ENCODE measurements at regions not wholly inside any gene's neighbourhood (a gene's known extent, or its start where the extent isn't known, plus 50 kb on each side); places are given as distances from the start of the nearest gene placed in this dataset.
"Not testable (repeated sequence)": the region's sequence is repeated elsewhere in the genome, so short reads cannot be mapped to it uniquely, and the experiment has no call there.

DNA sequence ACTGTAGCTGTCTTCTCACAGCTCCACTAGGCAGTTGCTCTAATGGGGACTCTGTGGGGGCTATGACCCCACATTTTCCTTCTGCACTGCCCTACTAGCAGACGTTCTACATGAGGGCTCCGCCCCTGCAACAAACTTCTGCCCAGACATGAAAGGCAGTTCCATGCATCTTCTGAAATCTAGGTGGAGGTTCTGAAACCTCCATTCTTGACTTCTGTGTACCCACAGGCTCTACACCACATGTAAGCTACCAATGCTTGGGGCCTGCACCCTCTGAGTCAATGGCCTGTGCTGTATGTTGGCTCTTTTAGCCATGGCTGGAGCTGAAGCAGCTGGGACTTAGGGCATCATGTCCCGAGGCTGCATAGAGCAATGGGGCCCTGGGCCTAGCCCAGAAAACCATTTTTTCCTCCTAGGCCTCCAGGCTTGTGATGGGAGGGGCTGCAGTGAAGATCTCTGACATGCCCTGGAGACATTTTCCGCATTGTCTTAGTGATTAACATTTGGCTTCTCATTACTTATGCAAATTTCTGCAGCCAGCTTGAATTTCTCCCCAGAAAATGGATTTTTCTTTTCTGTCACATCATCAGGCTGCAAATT is 123.0 kb downstream of the MYCN start:
- Mint-ChIP-seq H3K9me3 (peaks cover 11 to 14% of the 10 kb centered on the region in 2 donors), H3K4me1 (no peaks in the 10 kb centered on the region), H3K4me3 (no peak overlapping the region), H3K36me3 (no peaks in the 10 kb centered on the region), H3K27me3 (peaks cover 0 to 6% of the 10 kb centered on the region in 2 donors), H3K27ac (no peak overlapping the region)
- no peak for DNase-seq
- ATAC-seq (replicated peaks), result no peak

DNA sequence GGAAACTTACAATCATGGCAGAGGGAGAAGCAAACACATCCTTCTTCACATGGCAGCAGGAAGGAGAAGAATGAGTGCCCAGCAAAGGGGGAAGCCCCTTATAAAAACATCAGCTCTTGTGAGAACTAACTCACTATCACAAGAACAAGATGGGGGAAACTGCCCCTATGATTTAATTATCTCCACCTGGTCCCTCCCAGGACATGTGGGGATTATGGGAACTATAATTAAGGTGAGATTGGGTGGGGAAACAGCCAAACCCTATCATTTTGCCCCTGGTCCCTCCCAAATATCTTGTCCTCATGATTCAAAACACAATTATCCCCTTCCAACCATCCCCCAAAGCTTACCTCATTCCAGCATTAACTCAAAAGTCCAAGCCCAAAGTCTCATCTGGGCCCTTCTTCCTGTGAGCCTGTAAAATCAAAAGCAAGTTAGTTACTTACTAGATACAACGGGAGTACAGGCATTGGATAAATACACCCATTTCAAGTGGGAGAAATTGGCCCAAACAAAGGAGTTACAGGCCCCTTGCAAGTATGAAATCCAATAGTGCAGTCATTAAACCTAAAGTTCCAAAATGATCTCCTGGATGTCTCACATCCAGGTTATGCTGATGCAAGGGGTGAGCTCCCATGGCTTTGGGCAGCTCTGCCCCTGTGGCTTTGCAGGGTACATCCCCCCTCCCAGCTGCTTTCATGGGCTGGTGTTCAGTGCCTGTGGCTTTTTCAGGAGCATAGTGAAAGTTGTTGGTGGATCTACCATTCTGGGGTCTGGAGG is 122.3 kb downstream of the MYCN start:
- Mint-ChIP-seq H3K9me3 (peaks cover 11 to 14% of the 10 kb centered on the region in 2 donors), H3K4me1 (no peaks in the 10 kb centered on the region), H3K4me3 (no peak overlapping the region), H3K36me3 (no peaks in the 10 kb centered on the region), H3K27me3 (peaks cover 0 to 6% of the 10 kb centered on the region in 2 donors), H3K27ac (no peak overlapping the region)
- ATAC-seq (replicated peaks) (no peak), DNase-seq (no peak)

DNA sequence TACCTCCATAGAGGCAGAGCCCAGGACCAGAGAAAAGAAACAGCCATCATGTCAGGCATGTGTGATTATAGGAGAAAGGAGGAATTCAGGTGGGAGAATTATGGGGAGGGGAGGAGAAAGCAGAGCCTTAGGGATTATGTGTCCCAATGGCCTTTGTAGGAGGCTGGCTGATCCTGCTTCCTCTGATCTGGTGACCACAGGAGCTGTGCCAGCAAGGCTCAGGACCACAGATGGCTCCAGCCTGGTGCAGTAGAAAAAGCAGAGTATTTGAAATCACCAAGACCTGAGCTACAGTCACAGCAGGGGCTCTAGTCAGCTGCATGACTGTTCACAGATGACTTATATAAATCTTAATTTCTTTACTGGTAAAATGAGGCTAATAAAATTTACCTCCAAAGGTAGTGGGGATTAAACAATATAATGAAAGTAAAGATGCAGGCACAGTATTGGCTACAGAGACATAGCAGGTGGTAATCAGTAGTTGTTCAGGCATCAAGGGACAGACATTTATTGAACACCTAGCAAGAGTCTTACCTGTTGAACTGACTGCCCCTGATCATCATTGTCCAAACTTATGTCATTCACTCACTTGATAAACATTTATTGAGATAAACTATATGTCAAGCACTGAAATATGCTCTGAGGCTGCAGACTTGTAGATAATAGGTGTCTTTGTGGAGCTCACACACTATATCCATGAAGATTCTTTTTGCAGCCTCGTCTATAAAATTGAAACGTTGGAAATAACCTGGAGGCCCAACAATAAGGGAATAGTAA is 121.3 kb downstream of the MYCN start:
- peaks cover 0 to 6% of the 10 kb centered on the region in 2 donors for H3K27me3 Mint-ChIP-seq
- peaks cover 11 to 14% of the 10 kb centered on the region in 2 donors for H3K9me3 Mint-ChIP-seq
- no peaks in the 10 kb centered on the region for H3K36me3 Mint-ChIP-seq
- H3K4me3 Mint-ChIP-seq, result no peak overlapping the region
- no peak overlapping the region for H3K27ac Mint-ChIP-seq
- no peak for ATAC-seq (replicated peaks)
- no peak for DNase-seq
- no peaks in the 10 kb centered on the region for H3K4me1 Mint-ChIP-seq

DNA sequence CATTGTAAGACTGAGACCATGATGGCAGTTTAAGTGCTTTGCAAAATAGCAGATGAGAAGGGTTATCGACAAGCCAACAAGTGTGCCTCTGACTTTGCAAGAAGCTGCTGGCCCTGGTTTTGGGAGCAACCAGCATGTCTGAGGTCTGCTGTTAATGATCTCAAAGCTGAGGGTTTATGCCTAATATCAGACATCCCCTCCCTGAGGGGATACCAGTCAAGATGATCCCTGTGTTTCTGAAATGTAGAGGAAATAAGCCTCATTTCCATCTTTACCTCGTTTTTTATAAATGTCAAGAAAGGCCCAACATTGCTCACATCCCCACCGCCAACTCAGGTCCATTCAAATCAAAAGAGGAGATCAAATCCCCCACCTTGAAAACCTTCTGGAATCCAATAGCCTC is 120.6 kb downstream of the MYCN start:
- no peak for DNase-seq
- Mint-ChIP-seq H3K27me3 (peaks cover 0 to 6% of the 10 kb centered on the region in 2 donors), H3K36me3 (no peaks in the 10 kb centered on the region), H3K9me3 (peaks cover 11 to 14% of the 10 kb centered on the region in 2 donors), H3K4me3 (no peak overlapping the region), H3K27ac (no peak overlapping the region), H3K4me1 (peaks cover 4 to 5% of the 10 kb centered on the region in 2 donors)
- no peak for ATAC-seq (replicated peaks)

DNA sequence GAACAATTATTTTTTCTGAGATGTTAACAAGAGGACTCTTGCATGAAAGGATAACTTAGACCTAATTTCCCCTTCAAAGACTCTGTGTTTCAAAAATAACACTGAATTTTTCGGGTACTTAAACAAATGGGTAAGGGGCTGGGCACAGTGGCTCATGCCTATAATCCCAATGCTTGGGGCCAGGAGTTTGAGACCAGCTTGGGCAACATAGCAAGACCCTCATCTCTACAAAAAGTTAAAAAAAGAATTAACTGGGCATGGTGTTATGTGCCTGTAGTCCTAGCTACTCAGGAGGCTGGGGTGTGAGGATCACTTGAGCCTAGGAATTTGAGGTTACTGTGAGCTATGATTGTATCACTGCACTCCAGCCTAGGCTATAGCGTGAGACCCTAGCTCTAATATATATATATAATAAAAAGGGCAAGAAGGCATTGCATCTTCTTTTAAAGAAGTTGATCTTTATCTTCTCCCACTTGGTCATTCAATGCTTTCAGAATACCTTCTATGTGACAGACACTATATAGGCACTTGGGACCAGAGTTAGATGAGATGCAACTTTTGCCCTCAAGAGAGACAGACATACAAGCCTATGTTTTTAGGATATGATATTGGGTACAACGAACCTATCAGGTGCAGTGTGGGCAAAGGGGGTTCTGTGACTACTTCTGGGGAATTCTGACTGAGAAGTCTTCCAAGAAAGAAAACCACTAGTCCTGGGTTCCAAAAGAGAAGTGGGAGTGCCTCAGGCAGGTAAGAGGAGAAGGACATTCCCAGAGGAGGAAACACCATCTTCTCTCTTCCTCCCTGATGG is 120.0 kb downstream of the MYCN start:
- H3K27ac Mint-ChIP-seq, result no peak overlapping the region

DNA sequence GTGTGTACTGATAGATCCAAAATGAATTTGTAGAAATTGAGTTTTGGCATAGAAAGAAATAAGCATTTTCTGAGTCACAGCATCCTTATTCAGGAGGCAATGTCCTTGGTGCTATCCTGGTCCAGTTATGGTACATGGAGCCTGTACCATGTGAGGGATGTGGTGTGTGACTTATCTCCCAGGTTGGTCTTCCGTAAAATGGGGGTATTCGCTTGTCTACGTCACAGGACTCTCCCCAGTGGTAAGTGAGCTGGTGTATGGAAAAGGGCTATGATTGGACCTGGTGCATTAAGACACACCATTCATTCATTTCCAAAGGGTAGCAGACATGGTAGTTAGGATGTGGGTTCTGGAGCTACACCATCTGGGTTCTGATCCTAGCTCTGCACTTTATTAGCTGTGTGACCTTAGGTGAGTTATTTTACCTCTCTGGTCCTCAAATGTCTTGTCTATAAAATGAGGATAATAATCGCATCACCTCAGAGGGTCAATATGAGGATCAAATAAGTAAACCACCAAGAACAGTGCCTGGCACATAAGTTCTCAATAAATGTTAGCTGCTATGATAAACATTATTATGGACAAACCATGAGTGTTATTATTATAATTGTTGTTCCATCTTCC is 119.2 kb downstream of the MYCN start:
- no peak overlapping the region for H3K27ac Mint-ChIP-seq
- H3K9me3 Mint-ChIP-seq, result peaks cover 11 to 14% of the 10 kb centered on the region in 2 donors
- peaks cover 5 to 11% of the 10 kb centered on the region in 2 donors for H3K4me1 Mint-ChIP-seq
- no peak for ATAC-seq (replicated peaks)
- H3K36me3 Mint-ChIP-seq, result no peaks in the 10 kb centered on the region
- no peak for DNase-seq
- peaks cover 0 to 6% of the 10 kb centered on the region in 2 donors for H3K27me3 Mint-ChIP-seq
- H3K4me3 Mint-ChIP-seq, result no peak overlapping the region

More for the DNA sequence above, 120.0 kb downstream of the MYCN start:
- Mint-ChIP-seq H3K27me3 (peaks cover 0 to 6% of the 10 kb centered on the region in 2 donors), H3K4me3 (no peak overlapping the region), H3K36me3 (no peaks in the 10 kb centered on the region), H3K4me1 (peaks cover 5 to 11% of the 10 kb centered on the region in 2 donors), H3K9me3 (peaks cover 11 to 14% of the 10 kb centered on the region in 2 donors)
- no peak for ATAC-seq (replicated peaks)
- no peak for DNase-seq

DNA sequence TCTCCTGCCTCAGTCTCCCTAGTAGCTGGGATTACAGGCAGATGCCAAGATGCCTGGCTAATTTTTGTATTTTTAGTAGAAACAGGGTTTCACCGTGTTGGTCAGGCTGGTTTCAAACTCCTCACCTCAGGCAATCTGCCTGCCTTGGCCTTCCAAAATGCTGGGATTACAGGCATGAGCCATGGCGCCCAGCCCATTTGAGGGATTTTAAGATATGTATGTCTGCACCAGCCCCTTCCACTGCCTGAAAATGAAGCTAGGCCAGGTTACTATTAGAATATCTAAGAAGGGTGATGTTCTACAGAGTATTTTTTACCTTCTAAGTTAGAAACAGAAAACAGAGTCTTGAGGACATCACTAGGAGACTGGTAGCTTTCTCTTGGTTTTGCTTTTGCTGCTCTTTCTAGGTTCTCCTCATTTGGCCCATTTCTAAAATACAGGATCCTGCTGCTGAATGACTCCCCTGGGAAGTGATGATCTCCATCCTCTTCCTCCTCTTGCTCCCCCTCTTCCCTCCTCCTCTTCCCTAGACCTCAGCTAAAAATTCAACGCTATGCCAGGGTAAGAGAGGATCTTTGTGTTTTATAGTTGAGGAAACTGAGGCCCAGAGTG is 118.5 kb downstream of the MYCN start:
- H3K4me3 Mint-ChIP-seq, result no peak overlapping the region
- H3K9me3 Mint-ChIP-seq, result peaks cover 6 to 9% of the 10 kb centered on the region in 2 donors
- ATAC-seq (replicated peaks), result no peak
- H3K4me1 Mint-ChIP-seq, result peaks cover 5 to 11% of the 10 kb centered on the region in 2 donors
- H3K27ac Mint-ChIP-seq, result no peak overlapping the region
- peaks cover 0 to 6% of the 10 kb centered on the region in 2 donors for H3K27me3 Mint-ChIP-seq
- H3K36me3 Mint-ChIP-seq, result no peaks in the 10 kb centered on the region
- DNase-seq, result no peak

DNA sequence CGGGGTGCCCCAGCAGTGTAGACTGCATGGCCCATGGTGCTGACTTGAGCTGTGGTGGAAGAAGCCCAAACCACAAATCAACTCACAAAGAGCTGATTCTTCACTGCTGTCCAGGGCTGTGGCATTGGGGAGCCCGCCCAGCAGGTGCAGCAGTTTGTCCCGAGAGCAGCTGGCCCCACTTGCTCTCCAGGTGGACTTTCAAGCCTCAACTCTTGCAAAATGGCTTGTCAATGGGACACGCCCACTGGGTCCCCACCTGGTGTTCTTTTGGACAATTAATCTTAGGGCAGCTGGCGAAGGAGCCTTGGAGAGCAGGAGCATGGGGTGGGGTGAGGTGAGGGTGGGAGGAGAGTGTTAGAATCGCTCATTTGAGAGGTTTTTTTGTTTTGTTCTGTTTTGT is 117.9 kb downstream of the MYCN start:
- Mint-ChIP-seq H3K27ac (no peak overlapping the region), H3K4me1 (peaks cover 5 to 11% of the 10 kb centered on the region in 2 donors), H3K27me3 (peaks cover 0 to 6% of the 10 kb centered on the region in 2 donors), H3K4me3 (no peak overlapping the region), H3K9me3 (peaks cover 4 to 7% of the 10 kb centered on the region in 2 donors), H3K36me3 (no peaks in the 10 kb centered on the region)
- DNase-seq, result no peak
- ATAC-seq (replicated peaks), result no peak

DNA sequence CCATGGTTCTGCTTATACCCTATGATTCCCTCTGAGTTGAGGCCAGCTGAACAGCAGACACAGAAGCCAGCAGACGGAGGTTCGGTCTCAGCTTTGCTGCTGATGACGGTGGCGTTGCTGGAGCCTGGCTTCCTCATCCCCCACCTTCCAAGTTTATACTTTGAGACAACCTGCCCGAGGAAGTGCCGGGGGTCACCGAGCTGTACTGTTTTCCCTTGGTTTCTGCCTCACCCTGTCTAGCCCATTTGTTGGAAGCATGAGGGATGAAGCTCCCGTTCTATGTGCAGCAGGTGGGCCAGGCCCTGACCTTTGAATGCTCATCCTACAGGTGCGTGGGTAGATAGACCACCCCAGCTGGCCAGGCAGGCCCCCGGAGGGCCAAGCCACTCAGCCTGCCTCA is 117.3 kb downstream of the MYCN start:
- DNase-seq (no peak), ATAC-seq (replicated peaks) (no peak)
- Mint-ChIP-seq H3K9me3 (peaks cover 2 to 3% of the 10 kb centered on the region in 2 donors), H3K36me3 (no peaks in the 10 kb centered on the region), H3K4me3 (no peak overlapping the region), H3K27me3 (peaks cover 0 to 6% of the 10 kb centered on the region in 2 donors), H3K4me1 (peaks cover 5 to 11% of the 10 kb centered on the region in 2 donors), H3K27ac (no peak overlapping the region)

DNA sequence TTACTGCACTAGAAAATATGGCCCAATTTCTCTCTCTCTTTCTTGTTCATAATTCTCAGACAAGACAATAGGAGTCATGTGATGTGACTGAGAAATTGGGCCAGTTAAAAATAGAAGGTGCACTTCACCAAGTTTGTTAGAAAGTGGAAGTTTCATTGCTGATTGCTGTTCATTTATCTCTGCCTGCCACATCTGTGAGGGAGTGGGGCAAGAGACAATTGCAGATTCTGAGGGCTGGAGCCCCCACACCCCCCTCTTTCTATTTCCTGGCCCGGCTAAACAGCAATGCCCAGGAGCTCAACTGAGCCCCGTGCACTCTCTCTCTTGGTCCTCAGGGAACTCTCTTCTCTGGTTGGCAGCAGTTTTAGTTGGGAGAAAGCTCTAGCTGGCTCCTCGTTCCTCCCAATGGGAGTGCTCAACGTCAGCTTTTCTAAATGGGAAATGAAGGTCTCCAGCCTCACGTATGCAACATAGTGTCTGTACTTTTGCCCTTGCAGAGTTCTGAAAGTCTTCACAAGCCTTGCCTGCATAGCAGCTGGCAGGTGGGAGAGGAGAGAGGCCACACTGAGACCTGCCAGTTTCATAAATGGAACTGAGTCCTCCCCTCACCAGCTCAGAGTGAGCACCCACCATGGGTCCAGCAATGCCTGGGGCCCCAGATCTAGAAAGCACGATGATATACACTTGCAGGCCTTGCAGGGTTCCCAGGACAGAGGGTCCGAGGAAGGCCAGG is 115.7 kb downstream of the MYCN start:
- Mint-ChIP-seq H3K9me3 (no peaks in the 10 kb centered on the region), H3K4me1 (peaks cover 5 to 11% of the 10 kb centered on the region in 2 donors), H3K27ac (no peak overlapping the region), H3K4me3 (no peak overlapping the region), H3K27me3 (peaks cover 0 to 6% of the 10 kb centered on the region in 2 donors), H3K36me3 (no peaks in the 10 kb centered on the region)
- DNase-seq (no peak), ATAC-seq (replicated peaks) (peak; percentile 31 to 57)

DNA sequence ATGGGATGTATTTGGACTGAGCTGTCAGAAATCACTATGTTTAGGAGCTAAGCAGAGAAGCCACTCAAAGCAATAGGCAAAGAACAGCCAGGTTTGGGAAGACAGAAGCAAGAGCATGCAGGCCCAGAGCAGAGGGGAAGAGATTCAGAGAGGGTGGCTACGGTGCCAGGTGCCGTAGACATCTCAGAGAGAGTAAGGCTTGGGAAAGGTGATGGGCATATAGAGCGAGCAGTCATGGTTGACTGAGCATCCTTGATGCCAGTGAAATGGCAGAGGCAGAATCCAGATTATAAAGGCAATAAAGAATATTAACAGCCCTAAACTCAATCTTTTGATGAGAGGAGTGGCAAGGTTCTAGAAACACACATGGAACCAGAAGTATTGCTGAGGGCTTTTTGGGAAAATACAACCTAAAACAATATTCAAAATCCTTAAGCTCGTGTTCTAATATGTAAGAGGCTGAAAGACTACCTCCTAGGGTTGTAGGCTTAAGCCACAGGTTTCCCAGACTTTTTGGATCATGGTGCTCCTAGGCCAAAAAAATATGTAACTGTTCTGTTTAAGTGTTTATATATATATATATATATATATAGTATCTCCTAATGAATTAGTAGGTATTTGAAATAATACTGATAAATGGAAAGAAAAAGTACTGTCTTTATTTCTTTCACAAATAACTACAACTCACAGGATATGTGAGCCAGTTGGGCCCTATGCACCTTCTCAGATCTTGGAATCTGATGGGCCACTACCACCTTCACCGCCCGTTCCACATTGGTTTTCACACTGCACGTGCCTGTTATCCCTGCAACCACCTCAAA is 113.3 kb downstream of the MYCN start:
- Mint-ChIP-seq H3K27ac (no peak overlapping the region), H3K9me3 (no peaks in the 10 kb centered on the region), H3K4me1 (peaks cover 5 to 11% of the 10 kb centered on the region in 2 donors), H3K36me3 (no peaks in the 10 kb centered on the region), H3K4me3 (no peak overlapping the region), H3K27me3 (peaks cover 0 to 8% of the 10 kb centered on the region in 2 donors)
- DNase-seq (no peak), ATAC-seq (replicated peaks) (no peak)

DNA sequence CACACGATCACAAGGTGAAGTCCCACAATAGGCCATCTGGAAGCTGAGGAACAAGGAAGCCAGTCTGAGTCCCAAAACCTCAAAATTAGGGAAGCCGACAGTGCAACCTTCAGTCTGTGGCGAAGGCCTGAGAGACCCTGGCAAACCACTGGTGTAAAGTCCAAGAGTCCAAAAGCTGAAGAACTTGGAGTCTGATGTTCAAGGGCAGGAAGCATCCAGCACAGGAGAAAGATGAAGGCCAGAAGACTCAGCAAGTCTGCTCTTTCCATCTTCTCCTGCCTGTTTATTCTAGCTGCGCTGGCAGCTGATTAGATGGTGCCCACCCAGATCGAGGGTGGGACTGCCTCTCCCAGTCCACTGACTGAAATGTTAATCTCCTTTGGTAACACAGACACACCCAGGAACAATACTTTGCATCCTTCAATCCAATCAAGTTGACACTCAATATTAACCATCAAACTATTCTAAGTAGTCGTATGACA is 112.3 kb downstream of the MYCN start:
- not testable (repeated sequence) for DNase-seq, H3K36me3 Mint-ChIP-seq

More for the DNA sequence above, 112.3 kb downstream of the MYCN start:
- not testable (repeated sequence) for H3K27me3 Mint-ChIP-seq; H3K9me3 Mint-ChIP-seq; H3K27ac Mint-ChIP-seq; H3K4me3 Mint-ChIP-seq; ATAC-seq (replicated peaks)
- H3K4me1 Mint-ChIP-seq, result peaks cover 5 to 11% of the 10 kb centered on the region in 2 donors
